GM11168 (cell line): ENCODE measurements at regions not wholly inside any gene's neighbourhood (a gene's known extent, or its start where the extent isn't known, plus 50 kb on each side); places are given as distances from the start of the nearest gene placed in this dataset.

Experiments used
- in situ Hi-C: fragments of 300-500 bp; cut with MboI; formaldehyde crosslinking; loops from one replicate; pipeline ENCODE4 v1.12.0; 2022; ENCODE audit warnings: low sequenced_read_pairs; ENCODE audit not compliant: unreplicated experiment

DNA sequence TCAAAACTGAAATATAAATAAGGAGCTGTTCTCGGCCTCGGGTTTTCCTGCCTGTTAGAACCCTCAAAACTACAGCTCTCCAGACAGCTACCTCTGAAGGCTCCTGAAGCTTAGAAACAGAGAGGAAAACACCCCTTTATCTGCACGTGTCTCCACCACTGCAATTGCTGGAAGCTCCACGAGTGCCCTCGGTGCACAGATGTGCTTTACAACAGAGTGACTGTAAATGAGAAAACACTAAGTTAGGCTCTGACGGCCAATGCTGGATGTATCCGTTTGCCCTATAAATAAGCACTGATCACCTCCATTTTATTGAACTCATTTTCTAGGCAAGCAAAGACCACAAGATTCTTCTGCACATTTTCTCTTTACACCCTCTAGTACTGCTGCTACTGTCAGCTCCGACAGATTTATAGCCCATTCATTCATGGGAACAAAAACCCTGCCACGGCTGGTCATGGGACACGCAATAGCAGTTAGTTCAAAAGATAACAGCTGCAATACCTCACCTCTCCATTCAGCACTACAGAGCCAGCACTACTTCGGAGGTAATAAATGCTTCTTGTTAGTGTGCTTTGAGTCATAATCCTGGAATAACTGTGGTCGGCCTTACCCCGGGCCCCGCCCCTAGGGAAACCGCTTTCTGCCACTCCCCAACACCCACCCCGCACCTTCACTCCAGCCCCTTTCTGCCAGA, 241.1 kb upstream of the ZNF507 start:
- in situ Hi-C loops, result no loop called here

- in situ Hi-C loops, result no loop called here
These were observed 240.6 kb upstream of the ZNF507 start for GRCh38 chr19:32104850-32105235.

DNA sequence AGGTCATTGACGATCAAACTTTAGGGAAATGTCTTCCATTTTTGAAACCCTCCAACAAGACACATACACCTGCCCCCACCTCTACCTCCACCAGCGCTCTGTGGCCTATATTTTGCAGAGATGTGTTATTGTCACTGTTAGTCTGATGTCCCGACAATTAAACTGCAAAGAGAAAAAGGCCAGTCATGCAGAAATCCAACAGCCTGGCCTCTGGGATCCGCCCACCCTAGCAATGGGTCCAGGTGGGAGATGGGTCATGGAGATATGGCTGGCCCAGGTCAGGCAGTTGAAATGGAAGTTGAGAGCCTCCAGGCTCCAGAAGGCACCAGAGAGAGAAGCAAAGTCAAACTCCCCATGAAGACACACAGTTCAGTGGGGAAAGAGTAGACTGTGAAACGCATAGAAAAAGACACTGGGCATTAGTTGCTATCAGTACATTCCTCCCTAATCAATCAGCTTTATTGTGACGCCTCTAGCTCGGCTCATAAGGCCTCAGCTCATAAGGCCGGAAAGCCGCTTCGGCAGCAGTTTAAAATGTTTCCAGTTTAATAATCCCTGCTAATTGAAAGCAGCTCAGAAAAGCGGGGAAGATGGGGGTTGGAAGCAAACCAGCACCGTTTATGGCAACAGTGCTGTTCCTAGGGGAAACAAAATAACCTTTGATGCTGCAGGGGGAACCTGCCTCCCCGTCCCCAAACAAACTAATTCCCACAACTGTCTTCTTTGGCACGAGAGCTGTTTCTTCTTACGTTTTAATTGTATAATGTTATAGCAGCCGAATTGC, 239.7 kb upstream of the ZNF507 start:
- in situ Hi-C loops, result no loop called here

GRCh38 chr19:32122258-32122657, 223.2 kb upstream of the ZNF507 start:
- in situ Hi-C loops, result no loop called here

DNA sequence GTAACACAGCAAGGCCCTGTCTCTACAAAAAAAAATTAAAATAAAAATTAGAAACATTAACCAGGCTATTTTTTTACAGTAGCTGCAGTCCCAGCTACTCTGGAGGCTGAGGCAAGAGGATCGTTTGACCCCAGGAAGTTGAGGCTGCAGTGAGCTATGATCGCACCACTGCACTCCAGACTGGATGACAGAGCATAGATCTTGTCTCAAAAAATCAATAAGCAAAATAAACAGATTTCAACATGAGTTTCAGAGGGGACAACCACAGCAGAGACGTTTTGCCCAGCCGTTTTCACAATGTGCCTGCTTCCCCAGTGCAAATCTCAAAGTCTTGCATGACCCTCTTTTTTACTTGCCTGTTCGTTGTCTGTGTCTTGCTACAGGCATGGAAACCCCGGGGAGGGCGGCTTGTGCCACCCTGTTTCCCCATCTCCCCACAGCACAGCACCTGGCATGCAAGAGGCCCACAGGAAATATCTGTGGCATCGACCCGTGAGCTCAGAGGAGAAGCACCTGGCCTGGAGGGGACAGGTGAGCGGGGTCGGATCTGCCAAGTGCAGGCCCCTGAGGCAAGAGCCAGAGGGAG, 222.0 kb upstream of the ZNF507 start:
- in situ Hi-C loops, result no loop called here

- in situ Hi-C loops, result no loop called here
These were observed 220.8 kb upstream of the ZNF507 start for GRCh38 chr19:32124585-32124984.

DNA sequence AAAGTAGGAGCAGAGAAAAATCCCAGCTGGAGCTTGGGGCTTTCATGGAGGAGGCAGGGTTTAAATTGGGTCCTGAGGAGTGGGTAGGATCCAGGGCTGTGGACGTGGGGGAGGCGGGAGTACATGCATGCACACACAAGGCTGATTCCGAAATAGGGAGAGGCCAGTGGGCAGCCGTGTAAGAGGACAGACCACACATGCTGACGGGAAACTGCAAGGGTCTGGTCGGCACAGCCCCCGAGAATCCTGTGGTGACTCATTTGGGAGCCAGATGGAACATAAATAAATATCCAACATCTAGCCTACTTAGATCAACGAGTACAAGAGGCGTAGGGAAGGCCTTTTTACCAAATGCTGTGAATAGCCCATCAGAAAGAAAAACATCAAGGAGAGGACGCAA, 216.3 kb upstream of the ZNF507 start:
- in situ Hi-C loops, result no loop called here

DNA sequence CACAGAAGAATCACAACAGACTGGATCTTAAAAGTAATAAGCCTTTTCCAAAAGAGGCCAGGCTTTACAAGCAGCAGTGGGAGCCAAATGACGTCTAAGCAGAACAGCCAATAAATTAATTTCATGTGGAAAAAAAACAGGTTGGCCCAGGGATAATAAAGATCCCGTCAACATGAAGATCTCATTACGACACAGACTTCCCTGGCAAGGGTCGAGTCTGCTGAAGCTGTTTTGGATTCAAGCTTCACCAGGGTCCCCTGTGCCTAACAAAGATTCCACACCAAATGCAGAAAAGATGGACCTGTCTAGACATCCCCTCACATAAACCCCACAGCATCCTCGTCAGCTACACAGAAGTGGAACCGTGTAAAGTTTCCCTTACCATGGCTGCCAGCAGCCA, 215.1 kb upstream of the ZNF507 start:
- in situ Hi-C loops, result no loop called here

GRCh38 chr19:32131005-32131404, 214.4 kb upstream of the ZNF507 start:
- in situ Hi-C loops, result no loop called here

DNA sequence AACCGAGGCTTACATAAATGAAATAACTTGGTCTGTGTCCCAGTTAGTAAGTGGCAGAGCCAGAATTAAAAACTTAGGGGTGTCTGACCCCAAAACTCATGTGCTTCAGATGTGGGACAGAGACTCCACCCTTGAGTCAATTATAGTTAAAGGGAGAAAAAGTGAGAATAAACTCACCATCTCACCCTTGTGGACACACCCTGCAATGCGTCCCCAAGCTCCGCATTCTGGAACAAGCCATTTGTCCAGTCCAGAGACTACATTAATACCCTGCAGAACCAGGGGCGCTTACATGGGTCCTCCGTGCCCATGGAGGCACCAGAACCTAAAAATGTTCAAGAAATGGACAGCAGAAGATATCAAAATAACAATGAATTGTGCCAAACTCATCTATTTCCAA, 207.0 kb upstream of the ZNF507 start:
- in situ Hi-C loops, result no loop called here

GRCh38 chr19:32141840-32142511, 203.4 kb upstream of the ZNF507 start:
- in situ Hi-C loops, result no loop called here

DNA sequence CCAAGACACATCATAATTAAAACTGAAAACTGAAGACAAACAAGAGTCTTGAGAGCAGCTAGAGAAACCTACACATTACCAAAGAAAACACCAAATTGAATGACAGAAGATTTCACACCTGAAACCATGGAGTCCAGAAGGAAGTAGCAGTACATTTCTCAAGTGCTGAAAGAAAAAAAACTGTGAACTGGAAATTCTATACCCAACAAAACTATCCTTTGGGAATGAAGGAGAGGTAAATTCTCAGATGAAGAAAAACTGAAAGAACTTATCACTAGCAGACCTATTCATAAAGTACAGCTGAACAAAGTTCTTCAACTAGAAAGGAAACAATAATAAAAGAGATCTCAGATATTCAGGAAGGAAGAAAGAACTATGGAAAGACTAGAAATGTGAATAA, 198.7 kb upstream of the ZNF507 start:
- in situ Hi-C loops, result no loop called here

DNA sequence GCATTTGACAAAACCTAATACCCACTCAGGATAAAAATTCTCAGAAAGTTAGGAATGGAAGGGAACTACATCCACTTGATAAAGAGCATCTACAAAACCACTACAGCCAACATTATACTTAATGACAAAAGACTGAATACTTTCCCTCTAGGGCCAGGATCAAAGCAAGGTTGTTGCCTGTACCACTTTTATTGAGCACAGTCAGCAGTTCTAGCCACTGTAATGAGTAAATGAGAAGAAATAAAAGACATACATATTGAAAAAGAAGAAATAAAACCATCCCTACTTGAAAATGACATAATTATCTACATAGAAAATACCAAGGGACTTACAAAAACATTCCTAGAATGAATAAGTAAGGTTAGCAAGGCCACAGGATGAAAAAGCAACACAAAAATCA, 194.8 kb upstream of the ZNF507 start:
- in situ Hi-C loops, result no loop called here

DNA sequence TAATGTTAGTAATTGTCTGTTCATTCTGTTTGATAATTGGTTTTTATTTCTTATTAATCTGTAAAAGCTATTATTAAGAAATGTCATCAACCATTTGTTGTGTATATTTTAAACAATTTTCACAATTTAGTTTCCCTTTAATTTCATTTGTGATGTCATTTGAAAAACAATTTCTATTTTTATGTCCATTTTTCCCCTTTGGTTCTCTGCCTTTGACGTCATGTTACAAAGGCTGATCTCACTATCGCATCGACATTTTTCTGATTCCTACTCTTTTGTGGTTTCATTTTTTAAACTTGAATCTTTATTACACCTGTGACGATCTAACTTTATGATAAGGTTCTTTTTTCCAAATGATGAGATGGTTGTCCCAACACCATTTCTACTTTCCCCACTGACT, 191.0 kb upstream of the ZNF507 start:
- in situ Hi-C loops, result no loop called here

GRCh38 chr19:32164384-32164992, 180.9 kb upstream of the ZNF507 start:
- in situ Hi-C loops, result no loop called here

DNA sequence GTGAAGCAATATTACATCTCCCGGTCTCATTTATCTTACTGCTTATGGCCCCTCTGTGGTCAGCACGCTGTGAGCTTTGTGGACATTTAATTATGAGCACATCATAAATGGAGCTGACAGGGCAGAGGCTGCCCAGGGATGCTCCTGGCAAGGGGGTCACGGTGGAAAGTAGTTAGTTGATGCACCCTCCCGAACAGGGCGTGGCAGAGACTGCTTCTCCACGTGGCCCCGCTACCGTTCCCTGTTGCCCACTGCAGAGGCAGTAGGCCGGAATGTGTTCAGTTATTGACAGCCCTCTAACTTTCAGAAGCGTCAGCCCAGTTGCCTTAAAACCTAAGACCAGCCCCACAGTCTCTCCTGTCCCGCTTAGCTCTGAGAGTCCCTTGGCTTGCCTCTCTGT, 180.3 kb upstream of the ZNF507 start:
- in situ Hi-C loops, result no loop called here

- in situ Hi-C loops, result no loop called here
These were observed 179.7 kb upstream of the ZNF507 start for GRCh38 chr19:32165750-32166149.

DNA sequence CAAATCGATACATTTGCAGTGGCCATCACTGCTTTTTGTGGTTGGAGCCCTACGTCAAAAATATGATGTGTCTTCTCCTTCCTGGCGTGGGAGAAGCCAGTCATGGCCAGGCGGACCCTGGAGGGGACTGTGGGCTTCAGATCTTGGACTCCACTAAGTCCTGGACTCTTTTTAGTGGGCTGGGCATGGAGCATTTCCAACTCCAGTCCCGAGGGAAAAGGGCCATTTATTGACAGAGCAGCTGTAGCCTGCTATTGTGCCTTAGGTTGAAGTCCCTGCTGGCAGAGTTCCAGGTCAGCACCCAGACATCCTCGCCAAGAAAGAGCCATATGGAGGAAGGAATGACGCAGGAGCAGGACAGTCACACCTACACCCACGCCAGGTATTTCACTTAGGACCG, 179.2 kb upstream of the ZNF507 start:
- in situ Hi-C loops, result no loop called here

DNA sequence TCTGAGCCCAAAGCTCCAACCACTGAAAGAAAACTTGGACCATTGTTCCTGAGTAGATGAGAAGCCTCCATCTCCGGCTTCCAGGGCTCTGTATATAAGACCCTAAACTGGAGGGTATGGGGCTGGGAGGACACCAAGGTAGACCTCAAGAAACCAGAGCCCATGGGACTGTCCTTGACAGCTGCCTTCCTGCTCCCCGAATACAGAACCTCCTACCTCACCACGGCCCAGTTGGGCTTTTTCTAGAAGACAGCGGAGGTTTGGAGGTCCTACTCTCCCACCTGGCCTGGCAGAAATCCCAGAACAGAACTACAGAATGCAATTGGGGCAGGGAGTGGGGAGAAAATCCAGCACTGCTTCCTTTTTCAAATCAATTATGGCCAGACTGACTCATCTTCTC, 177.3 kb upstream of the ZNF507 start:
- in situ Hi-C loops, result no loop called here

DNA sequence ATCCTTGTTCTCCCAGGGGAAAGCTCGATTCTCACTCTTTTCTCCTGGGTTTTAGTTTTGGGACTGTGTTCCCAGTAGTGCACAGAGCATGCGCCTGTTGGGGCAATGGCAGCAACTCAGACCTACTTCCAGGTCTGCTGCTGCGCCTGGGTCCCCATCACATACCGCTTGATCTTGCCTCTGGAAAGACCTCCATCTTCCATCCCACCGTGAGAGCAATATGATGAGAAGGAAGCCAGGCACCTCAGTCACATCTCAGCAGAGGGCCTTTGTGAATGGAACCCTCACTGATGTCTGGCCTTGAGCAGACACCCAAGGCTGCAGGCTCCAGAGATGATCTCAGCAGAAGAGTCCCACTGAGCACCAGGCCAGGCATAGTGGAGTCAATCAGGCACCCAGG, 176.8 kb upstream of the ZNF507 start:
- in situ Hi-C loops, result no loop called here

DNA sequence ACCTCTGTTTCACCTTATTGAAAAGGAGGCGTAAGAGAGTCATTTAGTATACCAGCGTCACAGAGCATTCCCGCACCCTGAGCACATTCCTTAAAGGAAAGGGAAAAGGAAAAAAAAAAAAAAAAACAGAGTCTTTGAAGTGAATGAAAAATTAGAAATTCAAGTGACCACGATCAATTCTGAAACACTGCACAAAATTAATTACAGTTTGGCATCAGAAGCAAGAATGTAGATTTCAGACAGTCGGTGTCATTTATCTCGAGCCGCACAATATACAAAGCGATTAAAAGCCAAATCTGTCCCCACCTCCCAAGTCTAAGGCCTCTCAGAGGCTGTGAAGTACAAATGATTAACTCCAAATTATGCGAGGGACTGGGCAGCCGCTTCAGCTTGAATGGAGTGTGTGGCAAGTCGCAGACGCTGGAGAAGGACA, 173.7 kb upstream of the ZNF507 start:
- in situ Hi-C loops, result no loop called here
